AML-193 (cell line): ENCODE measurements at regions not wholly inside any gene's neighbourhood (a gene's known extent, or its start where the extent isn't known, plus 50 kb on each side); places are given as distances from the start of the nearest gene placed in this dataset.

Experiments
- DNase-seq, 2 experiments: peaks; one replicate each; lab custom pipeline; 2025; lab: John Stamatoyannopoulos, UW

GRCh38 chr10:29028486-29028885 lies 260.4 kb upstream of the LYZL1 start:
- no peak for DNase-seq

GRCh38 chr10:29030900-29031299 lies 258.0 kb upstream of the LYZL1 start:
- DNase-seq = no peak

- DNase-seq = no peak
Observed at GRCh38 chr10:29032169-29032568, 256.7 kb upstream of the LYZL1 start.

- DNase-seq = no peak
Observed at GRCh38 chr10:29033311-29033940, 255.4 kb upstream of the LYZL1 start.

GRCh38 chr10:29034592-29034991 lies 254.3 kb upstream of the LYZL1 start:
- DNase-seq = no peak

- DNase-seq = no peak
Observed at GRCh38 chr10:29035721-29036120, 253.1 kb upstream of the LYZL1 start.

- no peak for DNase-seq
Observed at GRCh38 chr10:29037348-29038113, 251.3 kb upstream of the LYZL1 start.

- DNase-seq = no peak
Observed at GRCh38 chr10:29039091-29039490, 249.8 kb upstream of the LYZL1 start.

GRCh38 chr10:29039677-29040189 lies 249.1 kb upstream of the LYZL1 start:
- no peak for DNase-seq

- DNase-seq = no peak
Observed at GRCh38 chr10:29041616-29042015, 247.3 kb upstream of the LYZL1 start.

- no peak for DNase-seq
Observed at GRCh38 chr10:29048506-29048905, 240.4 kb upstream of the LYZL1 start.

- DNase-seq = no peak
Observed at GRCh38 chr10:29050081-29050480, 238.8 kb upstream of the LYZL1 start.

- no peak for DNase-seq
Observed at GRCh38 chr10:29055101-29055500, 233.8 kb upstream of the LYZL1 start.

GRCh38 chr10:29056729-29057128 lies 232.1 kb upstream of the LYZL1 start:
- DNase-seq = no peak

GRCh38 chr10:29057822-29058331 lies 231.0 kb upstream of the LYZL1 start:
- DNase-seq = no peak

- no peak for DNase-seq
Observed at GRCh38 chr10:29063806-29064644, 224.8 kb upstream of the LYZL1 start.

- no peak for DNase-seq
Observed at GRCh38 chr10:29064680-29065079, 224.2 kb upstream of the LYZL1 start.

GRCh38 chr10:29067161-29067560 lies 221.7 kb upstream of the LYZL1 start:
- no peak for DNase-seq

GRCh38 chr10:29067628-29068027 lies 221.2 kb upstream of the LYZL1 start:
- DNase-seq = no peak

GRCh38 chr10:29068302-29068701 lies 220.6 kb upstream of the LYZL1 start:
- no peak for DNase-seq

GRCh38 chr10:29068966-29069365 lies 219.9 kb upstream of the LYZL1 start:
- DNase-seq = no peak

- DNase-seq = no peak
Observed at GRCh38 chr10:29069941-29070340, 218.9 kb upstream of the LYZL1 start.
